NOMO-1 treated with DMSO at 0.1 percent for 48 hours (cell line): ENCODE measurements at regions not wholly inside any gene's neighbourhood (a gene's known extent, or its start where the extent isn't known, plus 50 kb on each side); places are given as distances from the start of the nearest gene placed in this dataset.

Experiments
- DNase-seq: peaks from one replicate; lab custom pipeline; 2025; ENCODE audit not compliant: unreplicated experiment; lab: John Stamatoyannopoulos, UW

GRCh38 chr2:238576674-238577073 lies 149.9 kb downstream of the ASB1 start:
- no peak for DNase-seq

GRCh38 chr2:238578256-238578655 lies 151.5 kb downstream of the ASB1 start:
- DNase-seq = no peak

DNA sequence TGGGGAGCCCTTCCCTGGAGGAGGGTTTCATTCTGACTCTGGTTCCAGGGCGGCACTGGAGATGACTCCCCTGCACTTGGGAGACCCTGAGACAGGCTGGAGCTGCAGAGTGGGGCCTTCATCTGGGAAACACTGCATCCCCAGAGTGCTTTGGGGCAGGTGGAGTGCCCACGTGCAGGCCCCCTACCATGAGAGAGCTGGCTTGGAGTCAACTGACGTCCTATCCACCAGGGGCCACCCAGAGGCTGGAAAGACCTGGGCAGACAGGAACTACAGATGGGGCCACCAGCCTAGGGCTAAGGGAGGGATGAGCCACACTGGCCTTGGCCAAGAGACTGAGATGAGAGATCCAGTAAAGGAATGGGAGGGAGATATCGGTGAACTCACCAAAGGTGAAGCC lies 153.8 kb downstream of the ASB1 start:
- DNase-seq = no peak

DNA sequence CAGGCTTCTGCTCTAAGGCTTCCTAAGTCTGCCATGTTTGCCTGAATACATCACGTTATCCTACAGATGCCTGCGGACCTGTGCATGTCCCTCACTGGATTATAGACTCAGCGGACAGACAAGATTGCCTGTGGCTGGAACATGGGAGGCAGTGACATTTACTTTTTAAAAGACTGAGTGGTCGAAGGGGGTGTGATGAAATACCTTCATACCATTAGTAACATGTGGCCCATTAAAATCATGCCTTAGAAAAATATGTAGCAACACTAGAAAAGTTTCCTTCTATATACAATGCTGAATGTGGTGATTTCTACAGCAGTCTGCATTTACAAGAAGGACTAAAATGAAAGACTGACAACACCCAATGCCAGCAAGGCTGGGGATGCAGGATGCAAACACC lies 154.4 kb downstream of the ASB1 start:
- no peak for DNase-seq

DNA sequence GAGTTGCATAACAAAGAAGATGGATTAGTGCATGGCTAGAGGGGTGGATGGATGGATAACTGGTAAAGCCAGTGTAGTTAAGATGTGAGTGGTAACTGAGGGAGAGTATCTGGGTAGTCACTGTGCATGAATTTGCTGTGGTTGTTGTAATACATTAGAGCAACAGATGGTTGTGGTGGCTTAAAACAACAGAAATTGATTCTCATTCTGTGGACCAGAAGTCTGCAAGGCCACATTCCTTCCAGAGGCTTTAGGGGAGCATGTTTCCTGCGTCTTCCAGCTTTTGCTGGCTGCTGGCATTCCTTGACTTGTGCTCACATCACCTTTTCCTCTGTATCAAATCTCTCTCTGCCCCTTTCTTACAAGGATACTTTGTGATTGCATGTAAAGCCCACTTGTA lies 155.4 kb downstream of the ASB1 start:
- DNase-seq = no peak

DNA sequence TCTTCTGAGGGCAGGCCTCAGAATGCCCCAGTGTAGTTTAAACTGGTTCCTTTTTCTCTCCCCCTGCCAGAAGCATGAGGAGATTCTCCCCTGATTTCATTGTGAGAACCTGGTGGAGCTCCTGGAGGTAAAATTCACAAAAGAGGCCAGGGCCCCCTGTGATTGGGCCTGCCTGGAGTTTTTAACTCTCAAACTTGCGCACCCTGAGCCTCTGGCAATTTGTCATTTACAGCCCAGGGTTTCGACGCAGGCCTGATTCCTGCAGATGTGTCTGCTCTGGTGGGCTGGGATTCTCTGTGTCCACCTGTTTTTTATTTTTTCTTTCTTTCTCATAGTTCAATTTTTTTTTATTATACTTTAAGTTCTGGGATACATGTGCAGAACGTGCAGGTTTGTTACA lies 157.9 kb downstream of the ASB1 start:
- no peak for DNase-seq

GRCh38 chr2:238585836-238586821 lies 159.4 kb downstream of the ASB1 start:
- no peak for DNase-seq

DNA sequence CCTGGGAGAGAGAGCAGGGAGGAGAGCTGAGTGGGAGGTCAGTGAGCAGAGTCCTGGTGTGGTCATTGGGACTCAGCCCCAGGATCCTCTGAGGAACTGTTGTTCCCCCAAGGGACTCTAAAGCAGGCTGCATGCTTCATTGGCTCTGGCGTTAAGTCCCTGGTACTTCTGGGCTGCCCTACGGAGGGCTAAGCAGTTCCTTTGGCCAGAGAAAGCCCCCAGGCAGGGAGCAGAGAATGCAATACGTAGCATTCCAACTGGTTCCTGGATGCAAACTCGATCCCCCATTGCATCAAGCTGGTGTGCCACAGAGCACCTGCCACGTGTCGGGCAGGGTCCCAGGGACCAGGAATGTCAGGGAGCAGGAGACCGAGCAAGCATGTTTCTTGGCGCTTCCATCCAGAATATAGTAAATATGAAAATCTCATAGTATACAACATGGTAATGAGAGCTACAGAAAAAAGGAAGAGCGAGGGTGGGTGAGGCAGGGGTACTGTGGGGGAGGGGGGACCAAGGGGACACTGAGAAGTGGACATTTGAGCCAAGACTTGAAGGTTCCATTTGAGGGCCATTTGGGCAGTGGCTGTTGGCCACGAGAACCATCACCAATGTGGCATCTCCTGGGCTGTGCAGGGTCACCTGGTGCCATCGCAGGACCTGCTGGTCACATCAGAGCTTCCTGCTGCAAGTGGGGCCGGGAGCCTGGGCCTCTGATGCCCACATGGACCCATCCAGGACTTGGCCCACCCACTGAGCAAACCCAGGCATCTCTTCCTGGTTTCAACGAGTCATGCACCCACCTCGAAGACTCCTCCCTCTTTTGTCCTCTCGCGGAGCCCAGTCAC lies 160.4 kb downstream of the ASB1 start:
- no peak for DNase-seq

DNA sequence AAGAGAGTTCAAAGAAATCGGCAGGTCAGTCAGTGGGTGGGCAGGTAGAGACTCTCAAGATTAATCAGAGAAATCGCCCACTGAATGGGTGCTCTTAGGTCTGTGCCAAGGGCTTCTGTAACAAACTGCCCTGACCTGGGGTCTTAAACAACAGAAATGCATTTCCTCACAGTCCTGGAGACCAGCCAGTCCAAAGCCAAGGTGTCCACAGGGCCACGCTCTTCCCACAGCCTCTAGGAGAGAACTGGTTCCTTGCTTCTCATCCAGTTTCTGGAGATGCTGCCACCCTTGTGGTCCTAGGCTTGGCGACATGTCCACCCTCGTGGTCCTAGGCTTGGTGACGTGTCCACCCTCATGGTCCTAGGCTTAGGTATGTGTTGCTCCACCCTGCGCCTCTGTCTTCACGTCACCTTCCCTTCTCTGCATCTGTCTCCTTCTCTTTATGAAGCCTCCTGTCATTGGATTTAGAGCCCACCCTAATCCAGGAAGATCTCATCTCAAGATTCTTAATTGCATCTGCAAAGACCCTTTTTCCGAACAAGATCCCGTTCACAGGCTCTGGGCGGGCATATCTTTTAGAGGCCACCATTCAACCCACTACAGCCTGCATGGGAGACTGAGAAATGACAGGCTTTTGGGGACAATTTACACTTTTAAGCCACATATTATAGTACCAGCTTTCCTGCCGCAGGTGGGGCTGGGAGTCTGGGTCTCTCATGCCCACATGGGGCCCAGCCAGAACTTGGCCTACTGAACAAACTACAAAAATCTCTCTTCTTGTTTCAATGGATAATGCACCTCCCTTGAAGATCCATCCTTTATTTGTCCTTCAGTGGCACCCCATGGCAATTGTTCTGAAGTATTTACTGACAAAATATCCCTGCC lies 161.3 kb downstream of the ASB1 start:
- DNase-seq = no peak

DNA sequence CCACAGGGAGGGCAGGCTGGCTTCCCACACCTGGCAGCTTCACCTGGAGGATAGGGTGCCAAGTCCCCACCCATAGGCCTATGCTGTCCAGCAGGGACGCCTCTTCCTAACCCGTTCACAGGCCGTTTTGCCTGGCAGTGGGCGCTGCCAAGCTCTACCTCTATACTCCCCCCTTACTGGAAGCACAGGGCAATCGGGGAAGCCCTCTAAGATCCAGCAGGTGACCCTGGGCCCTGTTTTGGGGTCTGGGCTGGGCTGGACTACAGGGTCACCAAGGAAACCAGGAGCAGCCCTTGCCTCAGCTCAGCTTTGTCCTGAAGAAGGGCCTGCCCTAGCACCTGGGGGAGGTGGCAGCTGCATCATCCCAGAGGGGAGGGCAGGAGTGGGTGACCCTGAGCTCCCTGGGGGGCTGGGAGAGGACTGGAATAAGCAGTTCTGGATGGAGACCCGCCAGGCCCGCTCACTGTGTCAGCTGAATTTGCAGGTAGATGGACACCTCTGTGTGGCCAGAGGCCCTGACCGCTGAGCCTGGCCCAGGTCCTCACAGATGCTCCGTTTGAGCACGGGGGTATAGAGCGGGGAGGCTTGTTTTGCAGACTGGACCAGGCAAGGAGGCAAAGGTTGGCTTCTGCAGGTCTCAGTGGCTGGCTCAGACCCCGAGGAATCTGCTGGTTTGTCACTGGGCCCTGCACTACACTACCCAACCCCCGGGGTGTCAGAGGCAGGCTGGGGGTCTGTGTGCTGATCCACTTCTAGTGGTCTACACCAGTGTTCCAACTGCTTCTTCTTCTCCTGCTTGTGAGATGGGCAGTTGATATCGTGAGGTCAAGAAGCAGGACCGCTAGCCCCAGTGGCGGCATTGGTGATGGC lies 163.1 kb downstream of the ASB1 start:
- no peak for DNase-seq

- DNase-seq = no peak
These were observed 165.0 kb downstream of the ASB1 start for GRCh38 chr2:238591732-238592131.

- no peak for DNase-seq
These were observed 166.5 kb downstream of the ASB1 start for GRCh38 chr2:238593236-238593635.

DNA sequence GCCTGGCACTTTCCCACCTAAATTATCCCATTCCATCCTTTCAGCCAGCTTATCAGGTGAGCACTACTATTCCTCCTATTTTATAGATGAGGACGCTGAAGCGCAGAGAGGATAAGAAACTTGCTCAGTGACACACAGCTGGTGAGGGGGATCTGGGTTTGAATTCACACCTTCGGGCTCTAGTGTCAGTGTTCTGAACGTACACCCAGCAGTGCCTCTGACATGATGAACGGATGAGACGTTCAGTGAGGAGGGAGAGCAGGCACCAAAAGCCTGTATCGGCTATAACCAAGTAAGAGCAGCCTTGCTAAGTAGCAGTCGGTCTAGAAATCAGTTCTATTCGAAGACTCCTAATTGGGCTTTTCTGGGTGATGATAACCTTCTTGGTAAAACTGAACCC lies 167.0 kb downstream of the ASB1 start:
- no peak for DNase-seq

DNA sequence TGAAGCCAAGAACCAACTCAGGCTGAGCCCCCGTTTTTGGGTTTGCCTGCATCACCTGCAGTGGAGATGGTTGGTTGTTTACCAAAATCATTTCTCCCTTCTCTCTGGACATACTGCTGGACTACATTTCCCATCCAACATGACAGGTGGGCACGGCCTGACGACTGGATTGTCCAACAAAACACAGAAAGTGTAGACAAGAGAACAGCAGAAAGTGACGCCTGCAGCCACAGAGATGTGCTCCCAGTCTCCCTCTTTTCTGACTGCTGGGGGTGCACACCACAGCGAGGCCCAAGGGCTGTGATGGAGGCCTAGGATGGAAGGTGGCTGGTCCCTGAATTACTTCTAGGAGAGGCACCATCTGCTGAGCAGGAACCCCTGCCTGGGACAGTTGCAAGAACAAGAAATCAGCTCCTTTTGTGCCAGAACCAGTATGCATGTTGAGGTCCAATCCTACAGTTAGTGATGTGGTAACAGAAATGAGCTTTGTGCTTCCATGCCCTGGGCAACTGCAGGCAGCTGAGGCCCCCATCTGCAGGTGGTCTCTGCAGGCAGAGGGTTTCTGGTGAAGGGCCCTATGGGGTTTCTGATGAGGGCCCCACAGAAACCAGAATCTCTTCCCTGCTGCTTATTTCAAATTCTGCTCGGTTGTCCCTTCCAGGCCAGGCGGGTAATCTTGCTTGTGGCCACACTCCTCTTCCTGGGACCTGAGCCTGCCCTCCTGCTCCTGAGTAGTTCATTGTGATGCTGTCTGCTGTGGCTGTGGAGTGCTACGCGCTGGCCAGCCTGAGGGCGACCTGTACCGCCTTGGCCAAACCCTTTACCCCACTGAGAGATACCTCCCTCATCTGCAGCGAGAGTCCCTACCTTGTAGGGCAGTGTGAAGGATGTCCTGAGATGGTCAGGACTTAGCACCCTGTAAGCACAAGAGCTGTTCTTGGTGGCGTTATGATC lies 168.3 kb downstream of the ASB1 start:
- no peak for DNase-seq

DNA sequence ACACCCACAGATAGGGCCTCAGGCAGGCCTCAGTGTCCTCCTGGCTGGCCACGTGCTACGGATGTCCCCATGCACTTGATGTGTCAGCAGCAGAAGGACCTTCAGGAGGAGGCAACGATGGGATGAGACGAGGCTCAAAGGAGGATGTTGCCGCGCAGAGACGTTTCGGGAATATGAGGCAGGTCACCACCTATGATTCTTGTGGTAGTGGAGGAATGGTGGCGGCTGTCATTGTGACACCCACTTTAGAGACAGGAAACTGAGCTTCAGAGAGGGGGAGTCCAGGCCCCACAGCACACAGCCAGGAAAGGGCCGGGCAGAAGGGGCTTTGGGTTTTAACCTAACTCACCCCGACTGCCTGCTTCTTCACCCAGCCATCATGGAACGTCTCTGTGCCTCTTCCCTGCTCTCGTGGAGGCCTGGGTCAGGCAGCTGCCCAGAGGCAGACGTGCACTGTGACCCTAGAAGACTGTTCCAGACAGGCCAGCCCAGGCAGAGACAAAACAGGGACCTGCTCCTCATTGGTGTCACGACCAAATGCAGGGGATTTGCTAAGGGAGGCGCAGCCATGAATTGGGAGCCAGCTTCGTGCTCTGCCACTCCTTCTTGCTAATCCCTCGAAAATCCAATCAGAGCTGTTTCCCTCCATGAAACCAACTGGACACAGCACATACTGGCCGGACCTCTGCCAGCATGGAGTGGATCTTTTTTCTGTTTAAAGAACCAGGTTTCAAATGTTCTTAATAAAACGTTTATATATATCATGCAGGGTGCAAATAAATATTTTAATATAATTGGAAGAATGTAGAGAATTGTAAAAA lies 169.2 kb downstream of the ASB1 start:
- DNase-seq = no peak

DNA sequence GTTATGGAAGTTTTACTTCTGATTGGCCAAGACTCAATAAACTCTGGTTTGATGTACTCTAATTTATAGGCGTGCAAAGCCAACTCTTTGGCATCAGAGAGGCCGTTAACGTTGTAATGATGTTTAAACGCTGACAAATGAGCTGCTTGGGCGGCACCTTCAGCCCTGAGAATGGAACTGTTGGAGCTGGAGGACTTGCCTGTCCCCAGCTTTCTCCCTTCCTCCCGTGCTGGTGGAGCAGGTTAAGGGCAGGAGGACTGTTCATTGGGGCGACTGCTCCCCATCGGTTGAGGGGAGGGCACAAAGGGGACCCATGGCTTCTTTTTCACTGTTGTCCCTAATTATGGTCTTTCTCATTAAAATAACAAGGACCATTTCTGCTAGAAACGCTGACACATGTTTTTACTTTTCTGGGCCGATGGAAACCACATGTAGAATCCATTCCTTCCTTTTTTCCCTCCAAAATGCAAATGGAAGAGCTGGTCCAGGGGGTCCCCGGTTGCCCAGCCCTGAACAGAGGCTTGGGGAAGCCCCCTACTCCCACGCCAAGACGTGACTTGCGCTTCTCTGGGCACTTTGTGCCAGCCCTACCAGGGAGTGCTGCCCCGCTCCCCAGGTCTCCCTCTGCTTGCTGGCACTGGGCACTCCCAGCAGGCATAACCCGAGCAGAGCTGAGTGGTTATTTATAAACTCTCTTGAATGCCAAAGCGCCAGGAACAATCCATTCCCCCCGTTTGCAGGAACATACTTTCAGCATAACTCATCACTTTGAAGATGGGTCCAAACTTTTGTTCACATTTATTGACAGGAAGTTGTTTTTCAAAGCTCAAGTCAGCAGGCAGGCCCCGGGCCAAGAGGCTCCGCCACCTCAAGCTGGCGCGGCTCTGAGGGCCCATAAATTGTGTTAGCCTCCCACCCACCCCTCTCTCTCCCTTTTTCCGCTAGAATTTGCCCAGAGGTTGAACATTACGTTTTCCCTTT lies 170.1 kb downstream of the ASB1 start:
- DNase-seq = no peak
